GM10266 (cell line): ENCODE measurements at regions not wholly inside any gene's neighbourhood (a gene's known extent, or its start where the extent isn't known, plus 50 kb on each side); places are given as distances from the start of the nearest gene placed in this dataset.
"Not testable (repeated sequence)": the region's sequence is repeated elsewhere in the genome, so short reads cannot be mapped to it uniquely, and the experiment has no call there.

Source experiments
- DNase-seq: peaks from one replicate; pipeline ENCODE4 v3.0.0; 2012; ENCODE audit errors: extremely low spot score
- CTCF ChIP-seq: IDR thresholded peaks from 2 replicates; pipeline ENCODE4 v1.5.1; 2012; ENCODE audit warnings: mild to moderate bottlenecking, low read depth; ENCODE audit not compliant: control insufficient read depth, insufficient read depth; ENCODE audit errors: missing control alignments

GRCh38 chr4:53706422-53707032 is 115.2 kb upstream of the LNX1 start:
- TF ChIP-seq CTCF, result peak; percentile 57
- peak; percentile 40 for DNase-seq

DNA sequence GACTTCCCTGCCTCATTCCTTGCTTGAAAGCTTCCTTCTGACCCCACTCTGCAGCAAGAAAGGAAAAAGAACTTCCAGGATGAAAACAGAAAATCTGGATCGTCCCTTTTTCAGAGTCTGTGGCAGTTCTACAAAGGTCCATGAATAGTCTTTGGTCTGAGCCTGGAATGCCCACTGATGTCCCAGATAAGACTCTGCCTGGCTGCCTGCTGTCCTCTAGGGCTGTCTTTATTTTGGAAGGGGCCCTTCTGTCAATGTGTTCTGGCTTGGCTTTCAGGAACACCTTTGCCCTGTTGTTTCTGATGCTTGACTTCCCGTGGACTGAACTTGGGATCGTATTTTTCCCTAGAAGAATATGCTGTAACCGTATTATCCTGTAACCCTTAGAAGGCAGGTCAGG is 114.7 kb upstream of the LNX1 start:
- DNase-seq, result no peak
- no peak for TF ChIP-seq CTCF

DNA sequence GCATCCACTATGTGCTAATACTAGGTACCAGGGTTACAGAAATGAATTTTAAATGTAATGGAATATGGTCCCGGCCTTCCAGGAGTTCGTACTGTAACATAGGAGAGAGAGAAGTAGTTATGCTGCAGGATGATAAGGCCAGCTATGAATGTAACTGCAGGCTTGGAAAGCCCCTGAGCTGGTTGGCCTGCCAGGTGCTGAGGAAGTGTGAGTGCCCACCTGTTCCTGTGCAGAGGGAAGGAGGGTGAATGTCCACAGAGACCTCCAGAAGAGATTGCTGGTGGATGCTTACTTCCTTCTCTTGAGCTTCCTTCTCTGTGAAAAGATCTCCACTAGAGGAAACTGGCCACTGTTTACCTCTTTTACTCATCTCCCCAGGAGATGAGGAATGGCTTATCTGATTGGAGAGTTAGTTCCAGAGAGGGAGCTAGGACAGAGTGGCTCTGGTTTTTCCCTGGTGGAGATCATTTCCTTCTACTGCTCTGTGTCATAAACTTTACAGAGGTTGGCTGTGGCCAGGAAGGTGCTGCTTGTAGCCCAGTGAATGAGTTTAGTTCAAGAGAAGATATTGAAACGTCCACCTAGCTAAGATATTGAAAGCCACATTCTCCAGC is 114.0 kb upstream of the LNX1 start:
- TF ChIP-seq CTCF, result no peak
- DNase-seq, result no peak

DNA sequence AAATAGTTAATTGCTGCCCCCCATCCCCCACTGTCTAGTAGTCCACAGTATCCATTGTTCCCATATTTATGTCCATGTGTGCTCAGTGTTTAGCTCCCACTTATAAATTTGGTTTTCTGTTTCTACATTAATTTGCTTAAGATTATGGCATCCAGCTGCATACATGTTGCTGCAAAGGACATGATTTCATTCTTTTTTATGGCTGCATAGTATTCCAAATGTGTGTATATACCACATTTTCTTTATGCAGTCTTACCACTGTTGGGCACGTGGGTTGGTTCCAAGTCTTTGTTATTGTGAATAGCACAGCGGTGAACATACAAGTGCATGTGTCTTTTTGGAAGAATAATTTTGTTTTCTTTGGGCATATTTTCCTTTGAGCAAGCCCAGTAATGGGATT is 113.0 kb upstream of the LNX1 start:
- TF ChIP-seq CTCF, result no peak

GRCh38 chr4:53703267-53703655 is 112.0 kb upstream of the LNX1 start:
- no peak for TF ChIP-seq CTCF
- DNase-seq, result no peak

More for the DNA sequence above, 113.0 kb upstream of the LNX1 start:
- DNase-seq, result no peak

DNA sequence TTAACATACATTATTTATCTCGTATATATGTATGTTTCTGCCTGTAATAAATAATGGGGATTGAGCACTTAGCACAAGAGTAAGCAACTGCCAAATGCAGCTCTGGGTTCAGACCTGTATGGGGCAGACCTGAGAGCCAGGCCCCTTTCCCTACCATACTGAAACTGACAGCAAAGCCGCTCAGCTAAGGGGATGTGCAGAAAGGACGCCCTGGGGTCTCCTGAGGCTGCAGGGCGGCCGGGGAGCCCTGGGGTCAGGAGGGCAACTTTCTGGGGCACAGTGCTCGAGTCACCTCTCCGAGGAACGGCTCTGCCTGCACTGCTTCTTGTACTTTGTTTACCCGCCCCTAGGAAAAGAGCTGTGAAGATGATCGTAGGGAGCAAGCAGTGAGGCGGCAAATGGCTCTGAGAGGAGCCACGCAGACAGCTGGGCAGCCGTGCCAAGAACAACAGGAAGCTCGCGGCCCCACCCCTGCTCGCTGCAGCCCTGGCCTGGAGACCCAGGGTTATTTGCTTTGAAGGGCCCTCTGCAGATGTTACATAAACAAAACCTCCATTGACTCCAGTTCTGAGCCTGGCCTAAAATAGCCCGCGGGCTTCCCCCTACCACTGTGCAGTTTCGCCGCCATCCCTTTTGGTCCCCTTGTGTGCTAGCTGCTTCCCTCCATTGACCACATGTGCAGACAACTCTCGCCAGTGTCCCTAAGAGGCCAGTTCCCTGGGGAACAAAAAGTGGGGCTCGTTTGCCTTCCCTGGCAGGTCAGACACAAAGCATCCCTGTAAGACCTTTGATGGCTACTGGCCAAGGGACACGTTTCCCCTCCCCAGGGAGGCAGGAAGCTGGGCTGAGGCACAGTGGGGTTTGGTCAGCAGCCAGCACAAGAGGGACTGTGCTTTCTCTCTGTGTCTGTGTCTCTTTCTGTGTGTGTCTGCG is 111.3 kb upstream of the LNX1 start:
- DNase-seq, result peak; percentile 19
- peak; percentile 21 for TF ChIP-seq CTCF

- DNase-seq, result not testable (repeated sequence)
Observed at GRCh38 chr4:53701260-53701659, 110.0 kb upstream of the LNX1 start.

DNA sequence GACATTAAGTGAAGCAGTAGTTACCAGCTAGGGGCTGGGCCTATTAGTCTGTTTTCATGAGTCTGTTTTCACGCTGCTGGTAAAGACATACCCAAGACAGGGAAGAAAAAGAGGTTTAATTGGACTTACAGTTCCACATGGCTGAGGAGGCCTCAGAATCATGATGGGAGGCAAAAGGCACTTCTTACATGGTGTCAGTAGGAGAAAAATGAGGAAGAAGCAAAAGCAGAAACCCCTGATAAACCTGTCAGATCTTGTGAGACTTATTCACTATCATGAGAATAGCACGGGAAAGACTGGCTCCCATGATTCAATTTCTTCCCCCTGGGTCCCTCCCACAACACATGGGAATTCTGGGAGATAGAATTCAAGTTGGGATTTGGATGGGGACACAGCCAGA is 108.0 kb upstream of the LNX1 start:
- not testable (repeated sequence) for DNase-seq
